Calu3 (cell line): ENCODE measurements at regions not wholly inside any gene's neighbourhood (a gene's known extent, or its start where the extent isn't known, plus 50 kb on each side); places are given as distances from the start of the nearest gene placed in this dataset.

Experiments
- BruUV-seq: library from RNA; stranded (reverse); fragments of 400-500 nt; replicated peaks from 2 replicates; lab custom pipeline; 2021; lab: Mats Ljungman, UMichigan
- CTCF ChIA-PET: fragments of 300-600 bp; sonication (Branson Sonifier 250); formaldehyde crosslinking; loops from one replicate; lab custom pipeline; 2022; ENCODE audit warnings: antibody characterized with exemption; lab: Charles Lee
- DNase-seq: peaks from one replicate; pipeline ENCODE4 v3.0.0; 2022
- H3K27ac Mint-ChIP-seq: one replicate; pipeline ENCODE4 v1.8.0; 2022; ENCODE audit warnings: mixed read lengths; ENCODE audit not compliant: unreplicated experiment
- H3K27me3 Mint-ChIP-seq: one replicate; pipeline ENCODE4 v1.8.0; 2022; ENCODE audit warnings: mixed read lengths; ENCODE audit not compliant: unreplicated experiment
- H3K36me3 Mint-ChIP-seq: one replicate; pipeline ENCODE4 v1.8.0; 2022; ENCODE audit warnings: mild to moderate bottlenecking, moderate library complexity, mixed read lengths; ENCODE audit not compliant: insufficient read depth, unreplicated experiment
- H3K4me1 Mint-ChIP-seq: one replicate; pipeline ENCODE4 v1.8.0; 2022; ENCODE audit warnings: mild to moderate bottlenecking, low read depth, mixed read lengths; ENCODE audit not compliant: unreplicated experiment
- H3K4me3 Mint-ChIP-seq: one replicate; pipeline ENCODE4 v1.8.0; 2022; ENCODE audit warnings: mild to moderate bottlenecking, low read depth, moderate library complexity, mixed read lengths; ENCODE audit not compliant: unreplicated experiment
- H3K9me3 Mint-ChIP-seq: one replicate; pipeline ENCODE4 v1.8.0; 2022; ENCODE audit warnings: low read depth, mixed read lengths; ENCODE audit not compliant: unreplicated experiment
- CTCF ChIP-seq: fragments of 200-600 bp; IDR thresholded peaks from one replicate; pipeline ENCODE4 v1.8.0; 2022; ENCODE audit warnings: antibody characterized with exemption; ENCODE audit not compliant: unreplicated experiment
- intact Hi-C: fragments of 100-400 bp; cut with micrococcal nuclease; formaldehyde crosslinking; loops from one replicate; pipeline ENCODE4 v1.10.0; 2022; ENCODE audit not compliant: unreplicated experiment

- Mint-ChIP-seq H3K27ac (no peak overlapping the region), H3K4me3 (no peak overlapping the region), H3K4me1 (peaks cover 12% of the 10 kb centered on the region), H3K27me3 (peaks cover 69% of the 10 kb centered on the region), H3K36me3 (no peaks in the 10 kb centered on the region), H3K9me3 (no peaks in the 10 kb centered on the region)
- no peak for DNase-seq
- CTCF ChIA-PET: no interaction called here
- no TSS peak for BruUV-seq
- no peak for TF ChIP-seq CTCF
- intact Hi-C loops: no loop called here
These were observed 139.0 kb downstream of the PXDC1 start for GRCh38 chr6:3612341-3613041.

GRCh38 chr6:3610921-3611320 is 140.6 kb downstream of the PXDC1 start:
- DNase-seq: no peak
- CTCF ChIA-PET: no interaction called here
- Mint-ChIP-seq H3K4me1 (peaks cover 12% of the 10 kb centered on the region), H3K27ac (no peak overlapping the region), H3K9me3 (no peaks in the 10 kb centered on the region), H3K36me3 (no peaks in the 10 kb centered on the region), H3K4me3 (no peak overlapping the region), H3K27me3 (peaks cover 85% of the 10 kb centered on the region)
- intact Hi-C loops: no loop called here
- BruUV-seq: no TSS peak
- no peak for TF ChIP-seq CTCF

GRCh38 chr6:3610206-3610605 is 141.3 kb downstream of the PXDC1 start:
- no peak overlapping the region for H3K4me3 Mint-ChIP-seq
- intact Hi-C loops: no loop called here
- CTCF ChIA-PET: no interaction called here
- no peak for DNase-seq
- no peak for TF ChIP-seq CTCF
- no TSS peak for BruUV-seq
- H3K36me3 Mint-ChIP-seq: no peaks in the 10 kb centered on the region
- peaks cover 81% of the 10 kb centered on the region for H3K27me3 Mint-ChIP-seq
- H3K27ac Mint-ChIP-seq: no peak overlapping the region
- no peaks in the 10 kb centered on the region for H3K9me3 Mint-ChIP-seq
- peaks cover 12% of the 10 kb centered on the region for H3K4me1 Mint-ChIP-seq

- intact Hi-C loops: no loop called here
These were observed 142.1 kb downstream of the PXDC1 start for GRCh38 chr6:3609388-3609787.

More at GRCh38 chr6:3609388-3609787, 142.1 kb downstream of the PXDC1 start:
- no peaks in the 10 kb centered on the region for H3K9me3 Mint-ChIP-seq
- BruUV-seq: no TSS peak
- H3K4me1 Mint-ChIP-seq: peaks cover 12% of the 10 kb centered on the region
- H3K27me3 Mint-ChIP-seq: peaks cover 73% of the 10 kb centered on the region
- no peaks in the 10 kb centered on the region for H3K36me3 Mint-ChIP-seq
- TF ChIP-seq CTCF: no peak
- CTCF ChIA-PET: no interaction called here
- DNase-seq: no peak
- H3K27ac Mint-ChIP-seq: no peak overlapping the region
- H3K4me3 Mint-ChIP-seq: no peak overlapping the region
